ENCODE measurements at regions not wholly inside any gene's neighbourhood (a gene's known extent, or its start where the extent isn't known, plus 50 kb on each side); places are given as distances from the start of the nearest gene placed in this dataset.

DNA sequence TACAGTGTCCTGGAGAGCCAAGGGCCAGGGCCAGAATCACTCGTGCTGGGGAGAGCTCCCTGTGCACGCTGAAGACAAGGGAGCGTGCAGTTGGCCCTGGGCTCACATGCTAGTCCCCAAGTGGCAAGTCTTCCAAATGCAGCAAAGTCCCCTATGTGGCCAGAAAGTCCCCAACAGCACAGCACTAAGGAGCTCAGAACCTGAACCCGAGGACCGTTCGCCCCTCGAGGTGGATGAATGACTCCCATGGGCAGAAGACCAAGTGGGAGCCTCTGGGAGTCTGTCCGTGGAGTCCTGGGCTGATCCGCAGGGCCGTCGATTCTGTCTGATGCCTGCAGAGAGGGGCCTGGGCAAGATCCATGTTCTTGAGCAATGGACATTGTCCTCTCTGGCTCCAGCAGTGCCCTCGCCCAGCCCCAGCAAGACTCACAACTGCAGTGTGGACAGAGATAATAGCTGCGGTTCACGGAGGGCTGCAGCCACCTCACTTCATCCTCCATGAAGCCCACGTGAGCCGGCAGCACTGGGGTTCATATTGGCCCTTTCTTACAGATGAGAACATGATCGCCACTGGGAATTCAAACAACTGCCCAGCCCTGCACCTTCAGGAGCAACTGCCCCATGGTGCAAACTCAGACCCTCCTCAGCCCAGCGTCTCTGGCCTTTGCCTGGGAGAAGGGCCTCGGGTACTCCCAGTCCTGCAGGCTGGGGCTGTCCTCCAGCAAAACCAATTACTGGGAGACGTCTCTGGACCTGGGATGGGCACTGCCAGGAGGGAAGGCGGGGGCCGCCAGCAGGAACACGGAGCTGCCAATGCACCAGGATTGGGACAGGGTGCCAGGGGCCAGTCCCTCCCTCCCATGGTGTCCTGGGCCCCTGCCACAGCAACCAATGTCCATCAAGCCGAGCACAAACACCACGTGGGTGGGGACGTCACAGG lies 243.7 kb downstream of the NPHP4 start:
- no peak for ATAC-seq
- WGBS, 4 donors = 77 to 84% (median 83%) methylated on average over 19 to 26 of the region's 26 CpGs
- DNase-seq = peak in 2 of 5 donors; percentile 7 to 32
- Histone ChIP-seq H3K4me3 (no peak overlapping the region), H3K27ac (no peak overlapping the region), H3K36me3 (no peaks in the 10 kb centered on the region), H3K9me3 (no peaks in the 10 kb centered on the region), H3K27me3 (peaks cover 0 to 48% (median 15%) of the 10 kb centered on the region in 9 donors), H3K4me1 (peaks cover 0 to 13% (median 4%) of the 10 kb centered on the region in 12 donors)
- intact Hi-C loops (cut with DNase I) = loop anchor here (5.0 to 10.0 kb wide), 12 partner anchors 111 to 1844 kb away; partner anchors contain the start of genes AJAP1 (in 3 of the 10) and C1orf174 (in 1 of the 10)
- TF ChIP-seq, protein P1, sequence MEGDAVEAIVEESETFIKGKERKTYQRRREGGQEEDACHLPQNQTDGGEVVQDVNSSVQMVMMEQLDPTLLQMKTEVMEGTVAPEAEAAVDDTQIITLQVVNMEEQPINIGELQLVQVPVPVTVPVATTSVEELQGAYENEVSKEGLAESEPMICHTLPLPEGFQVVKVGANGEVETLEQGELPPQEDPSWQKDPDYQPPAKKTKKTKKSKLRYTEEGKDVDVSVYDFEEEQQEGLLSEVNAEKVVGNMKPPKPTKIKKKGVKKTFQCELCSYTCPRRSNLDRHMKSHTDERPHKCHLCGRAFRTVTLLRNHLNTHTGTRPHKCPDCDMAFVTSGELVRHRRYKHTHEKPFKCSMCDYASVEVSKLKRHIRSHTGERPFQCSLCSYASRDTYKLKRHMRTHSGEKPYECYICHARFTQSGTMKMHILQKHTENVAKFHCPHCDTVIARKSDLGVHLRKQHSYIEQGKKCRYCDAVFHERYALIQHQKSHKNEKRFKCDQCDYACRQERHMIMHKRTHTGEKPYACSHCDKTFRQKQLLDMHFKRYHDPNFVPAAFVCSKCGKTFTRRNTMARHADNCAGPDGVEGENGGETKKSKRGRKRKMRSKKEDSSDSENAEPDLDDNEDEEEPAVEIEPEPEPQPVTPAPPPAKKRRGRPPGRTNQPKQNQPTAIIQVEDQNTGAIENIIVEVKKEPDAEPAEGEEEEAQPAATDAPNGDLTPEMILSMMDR (IDR thresholded peaks at IDR 0.05) = no peak
- TF ChIP-seq POLR2A (IDR thresholded peaks at IDR 0.05) = no peak

DNA sequence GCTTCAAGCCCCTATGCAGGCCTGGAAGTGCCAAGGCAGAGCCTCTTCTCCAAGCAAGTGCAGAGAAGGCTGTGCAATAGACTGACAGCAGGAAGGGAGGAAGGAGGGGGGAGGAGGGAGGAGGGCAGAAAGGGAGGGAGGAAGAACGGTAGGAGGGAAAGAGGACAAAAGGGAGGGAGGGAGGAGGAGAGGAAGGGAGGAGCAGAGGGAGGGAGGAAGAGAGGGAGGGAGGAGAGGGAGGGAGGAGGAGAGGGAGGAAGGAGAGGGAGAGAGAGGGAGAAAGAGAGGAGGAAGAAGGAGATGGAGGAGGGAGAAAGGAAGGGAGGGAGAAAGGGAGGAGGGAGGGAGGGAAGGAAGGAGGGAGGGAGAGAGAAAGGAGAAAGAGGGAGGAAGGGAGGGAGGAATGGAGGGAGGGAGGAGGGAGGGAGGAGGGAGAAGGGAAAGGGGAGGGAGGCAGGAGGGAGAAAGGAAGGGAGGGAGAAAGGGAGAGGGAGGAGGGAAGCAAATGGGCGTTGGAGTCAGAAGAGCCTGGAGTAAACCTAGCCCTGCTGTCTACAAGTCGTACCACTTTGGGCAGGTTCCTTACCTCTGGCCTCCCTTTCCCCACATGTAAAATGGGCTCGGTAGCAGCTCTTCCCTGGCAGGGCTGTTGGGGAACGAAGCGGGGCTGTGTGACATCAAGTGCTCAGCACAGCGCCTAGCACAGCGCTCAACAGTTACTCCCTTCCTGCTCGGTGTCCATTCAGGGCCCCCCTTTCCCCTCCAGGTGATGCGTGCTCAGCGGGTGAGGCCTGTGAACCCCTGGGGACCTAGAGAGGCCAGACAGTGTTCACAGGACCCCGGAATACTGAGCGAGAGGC lies 244.6 kb downstream of the NPHP4 start:
- intact Hi-C loops (cut with DNase I) = loop anchor here (2.0 to 10.0 kb wide), 14 partner anchors 110 to 1843 kb away; partner anchors contain the start of genes AJAP1 (in 3 of the 10) and C1orf174 (in 1 of the 10)
- ATAC-seq (no peak), DNase-seq (peak in 1 of 5 donors; percentile 20)
- TF ChIP-seq, protein P1 (IDR thresholded peaks at IDR 0.05) = no peak
- TF ChIP-seq POLR2A (IDR thresholded peaks at IDR 0.05) = no peak
- WGBS, 4 donors = 65 to 74% (median 68%) methylated on average over 11 to 13 of the region's 13 CpGs
- no peak overlapping the region for H3K27ac ChIP-seq
- H3K27me3 ChIP-seq = peaks cover 0 to 54% (median 15%) of the 10 kb centered on the region in 9 donors
- peaks cover 0 to 12% (median 4%) of the 10 kb centered on the region in 12 donors for H3K4me1 ChIP-seq
- no peaks in the 10 kb centered on the region for H3K9me3 ChIP-seq
- H3K36me3 ChIP-seq = no peaks in the 10 kb centered on the region
- H3K4me3 ChIP-seq = no peak overlapping the region

DNA sequence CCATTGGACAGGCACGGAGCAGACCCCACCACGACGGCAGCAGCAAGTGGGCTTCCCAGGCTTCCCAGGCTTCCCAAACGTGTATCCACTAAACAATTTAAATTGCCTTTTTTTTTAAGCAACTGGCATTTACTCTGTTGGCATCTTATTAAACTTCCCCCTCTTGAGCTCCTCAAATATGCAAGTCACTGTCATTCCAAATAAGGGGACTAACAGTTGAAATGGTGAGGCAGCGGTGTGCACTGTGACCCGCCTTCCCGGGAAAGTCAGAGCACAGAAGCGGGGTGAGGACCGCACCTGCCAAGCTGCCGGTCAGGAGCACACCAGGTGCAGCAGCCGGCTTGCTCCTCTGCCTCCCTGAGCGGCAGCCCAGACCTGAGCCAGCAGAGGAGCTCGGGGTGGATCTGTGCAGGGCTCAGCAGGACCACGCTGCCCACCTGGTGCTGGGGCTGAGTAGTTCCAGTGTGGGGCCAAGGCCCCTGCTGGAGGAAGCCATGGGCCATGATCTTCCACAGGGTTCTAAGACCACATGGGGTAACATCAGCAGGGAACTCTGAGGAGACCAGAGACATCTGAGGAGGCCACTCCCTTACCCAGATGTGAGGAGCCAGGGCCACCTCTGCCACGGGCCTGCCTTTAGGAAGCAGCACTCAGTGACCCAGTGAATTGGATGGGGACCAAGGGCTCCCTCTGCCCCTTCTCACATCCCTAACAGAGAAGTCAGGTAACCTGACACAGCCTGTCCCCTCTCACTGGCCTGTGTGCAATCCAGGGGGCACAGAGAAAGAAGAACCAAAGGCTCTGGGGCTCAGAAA lies 245.4 kb downstream of the NPHP4 start:
- intact Hi-C loops (cut with DNase I) = loop anchor here (2.0 to 10.0 kb wide), 14 partner anchors 110 to 1842 kb away; partner anchors contain the start of genes AJAP1 (in 3 of the 10) and C1orf174 (in 1 of the 10)
- no peak overlapping the region for H3K27ac ChIP-seq
- H3K27me3 ChIP-seq = peaks cover 0 to 55% (median 15%) of the 10 kb centered on the region in 9 donors
- no peaks in the 10 kb centered on the region for H3K9me3 ChIP-seq
- peaks cover 0 to 4% (median 0%) of the 10 kb centered on the region in 12 donors for H3K4me1 ChIP-seq
- TF ChIP-seq POLR2A (IDR thresholded peaks at IDR 0.05) = no peak
- TF ChIP-seq, protein P1 (IDR thresholded peaks at IDR 0.05) = no peak
- no peak overlapping the region for H3K4me3 ChIP-seq
- no peaks in the 10 kb centered on the region for H3K36me3 ChIP-seq
- ATAC-seq (no peak), DNase-seq (peak in 1 of 5 donors; percentile 25)
- 59 to 76% (median 71%) methylated on average over 15 of the region's 15 CpGs for WGBS, 4 donors

Data from heart left ventricle (tissue), 16 donors.